K562 (cell line): ENCODE measurements at regions not wholly inside any gene's neighbourhood (a gene's known extent, or its start where the extent isn't known, plus 50 kb on each side); places are given as distances from the start of the nearest gene placed in this dataset.

Source experiments
- FOXM1 ChIP-seq, 2 experiments: fragments of 450-650 bp in 1 of 2; sonication (generic) in 1 of 2; formaldehyde crosslinking in 1 of 2; IDR thresholded peaks; 2 replicates each; pipeline versions ENCODE4 v1.6.1 to v1.9.0; 2017 to 2022; ENCODE audit warnings: low read depth in 2 of 2, mild to moderate bottlenecking in 2 of 2, missing genetic modification reagents in 1 of 2, moderate library complexity in 1 of 2
- JUND ChIP-seq, 2 experiments: IDR thresholded peaks; 2 replicates in 1 of 2; 3 replicates in 1 of 2; pipeline ENCODE4 v1.6.1; 2011; ENCODE audit warnings: borderline replicate concordance in 2 of 2, low read depth in 2 of 2, low read length in 2 of 2, improper control_type of control experiment in 1 of 2, missing biosample characterization in 1 of 2, missing genetic modification characterization in 1 of 2, missing genetic modification reagents in 1 of 2
- SAFB2 ChIP-seq: fragments of 200-400 bp; formaldehyde crosslinking; IDR thresholded peaks from 2 replicates; pipeline ENCODE4 v1.6.1; 2018; ENCODE audit warnings: borderline replicate concordance, low read length, low read depth, moderate library complexity; ENCODE audit not compliant: severe bottlenecking
- TF ChIP-seq, protein P1 (sequence below): fragments of 250-450 bp; sonication (Bioruptor Pico); IDR thresholded peaks from 2 replicates; pipeline ENCODE4 v1.4.0; 2020; ENCODE audit warnings: mild to moderate bottlenecking, moderate library complexity
- TF ChIP-seq, protein P2 (sequence below), 3 experiments: IDR thresholded peaks in 2 of 3; conservative IDR thresholded peaks in 1 of 3; 2 replicates each; pipeline ENCODE4 v1.5.1; 2011 to 2012; ENCODE audit warnings: low read length in 3 of 3, mild to moderate bottlenecking in 3 of 3, control low read depth in 2 of 3, improper control_type of control experiment in 1 of 3, inconsistent platforms in 1 of 3, low read depth in 1 of 3, mixed read lengths in 1 of 3, moderate library complexity in 1 of 3; ENCODE audit not compliant: insufficient read depth in 2 of 3

DNA sequence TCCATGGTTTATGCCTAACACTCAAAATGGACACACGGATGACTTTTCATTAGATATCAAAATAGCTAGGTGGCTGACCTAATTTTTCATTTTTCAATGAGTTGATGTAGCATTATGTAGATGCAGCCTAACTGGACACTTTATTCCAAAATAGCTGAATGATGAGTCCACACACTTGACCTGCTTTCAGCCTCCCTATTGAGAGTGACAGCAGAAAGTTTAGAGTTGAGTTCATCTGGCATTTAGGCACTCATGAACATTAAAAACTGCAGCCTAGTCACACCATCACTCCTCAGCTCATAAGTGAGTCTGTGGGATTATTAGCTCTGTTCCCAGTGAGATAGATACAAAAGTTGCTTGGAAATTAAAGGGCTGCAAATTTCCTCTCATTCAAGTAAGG lies 307.3 kb upstream of the PRKD1 start:
- TF ChIP-seq, protein P1, sequence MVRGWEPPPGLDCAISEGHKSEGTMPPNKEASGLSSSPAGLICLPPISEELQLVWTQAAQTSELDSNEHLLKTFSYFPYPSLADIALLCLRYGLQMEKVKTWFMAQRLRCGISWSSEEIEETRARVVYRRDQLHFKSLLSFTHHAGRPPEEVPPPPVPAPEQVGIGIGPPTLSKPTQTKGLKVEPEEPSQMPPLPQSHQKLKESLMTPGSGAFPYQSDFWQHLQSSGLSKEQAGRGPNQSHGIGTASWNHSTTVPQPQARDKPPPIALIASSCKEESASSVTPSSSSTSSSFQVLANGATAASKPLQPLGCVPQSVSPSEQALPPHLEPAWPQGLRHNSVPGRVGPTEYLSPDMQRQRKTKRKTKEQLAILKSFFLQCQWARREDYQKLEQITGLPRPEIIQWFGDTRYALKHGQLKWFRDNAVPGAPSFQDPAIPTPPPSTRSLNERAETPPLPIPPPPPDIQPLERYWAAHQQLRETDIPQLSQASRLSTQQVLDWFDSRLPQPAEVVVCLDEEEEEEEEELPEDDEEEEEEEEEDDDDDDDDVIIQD (CRISPR knock-in tag) = no peak
- TF ChIP-seq, protein P2, sequence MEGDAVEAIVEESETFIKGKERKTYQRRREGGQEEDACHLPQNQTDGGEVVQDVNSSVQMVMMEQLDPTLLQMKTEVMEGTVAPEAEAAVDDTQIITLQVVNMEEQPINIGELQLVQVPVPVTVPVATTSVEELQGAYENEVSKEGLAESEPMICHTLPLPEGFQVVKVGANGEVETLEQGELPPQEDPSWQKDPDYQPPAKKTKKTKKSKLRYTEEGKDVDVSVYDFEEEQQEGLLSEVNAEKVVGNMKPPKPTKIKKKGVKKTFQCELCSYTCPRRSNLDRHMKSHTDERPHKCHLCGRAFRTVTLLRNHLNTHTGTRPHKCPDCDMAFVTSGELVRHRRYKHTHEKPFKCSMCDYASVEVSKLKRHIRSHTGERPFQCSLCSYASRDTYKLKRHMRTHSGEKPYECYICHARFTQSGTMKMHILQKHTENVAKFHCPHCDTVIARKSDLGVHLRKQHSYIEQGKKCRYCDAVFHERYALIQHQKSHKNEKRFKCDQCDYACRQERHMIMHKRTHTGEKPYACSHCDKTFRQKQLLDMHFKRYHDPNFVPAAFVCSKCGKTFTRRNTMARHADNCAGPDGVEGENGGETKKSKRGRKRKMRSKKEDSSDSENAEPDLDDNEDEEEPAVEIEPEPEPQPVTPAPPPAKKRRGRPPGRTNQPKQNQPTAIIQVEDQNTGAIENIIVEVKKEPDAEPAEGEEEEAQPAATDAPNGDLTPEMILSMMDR (IDR thresholded peaks at IDR 0.05 in 2 of 3, conservative IDR thresholded peaks at IDR 0.05 in 1 of 3; ENCODE audit: insufficient read depth in 2 of 3, low read depth in 1 of 3, low read length in 3 of 3) = no peak
- TF ChIP-seq SAFB2 = no peak
- TF ChIP-seq JUND (IDR thresholded peaks at IDR 0.05; ENCODE audit: borderline replicate concordance, low read depth, low read length) = no peak
- no peak for TF ChIP-seq JUND (tag; IDR thresholded peaks at IDR 0.05; ENCODE audit: borderline replicate concordance, low read depth, low read length)
- TF ChIP-seq FOXM1 (IDR thresholded peaks at IDR 0.05; ENCODE audit: low read depth) = no peak
- no peak for TF ChIP-seq FOXM1 (CRISPR knock-in tag; IDR thresholded peaks at IDR 0.05; ENCODE audit: low read depth)
